Germinal center (tissue), 1 donor: ENCODE measurements at regions not wholly inside any gene's neighbourhood (a gene's known extent, or its start where the extent isn't known, plus 50 kb on each side); places are given as distances from the start of the nearest gene placed in this dataset.
"Not testable (repeated sequence)": the region's sequence is repeated elsewhere in the genome, so short reads cannot be mapped to it uniquely, and the experiment has no call there.

Experiments
- DNase-seq: peaks from one replicate; pipeline ENCODE4 v3.0.0; 2012; ENCODE audit warnings: mixed read lengths, low spot score

DNA sequence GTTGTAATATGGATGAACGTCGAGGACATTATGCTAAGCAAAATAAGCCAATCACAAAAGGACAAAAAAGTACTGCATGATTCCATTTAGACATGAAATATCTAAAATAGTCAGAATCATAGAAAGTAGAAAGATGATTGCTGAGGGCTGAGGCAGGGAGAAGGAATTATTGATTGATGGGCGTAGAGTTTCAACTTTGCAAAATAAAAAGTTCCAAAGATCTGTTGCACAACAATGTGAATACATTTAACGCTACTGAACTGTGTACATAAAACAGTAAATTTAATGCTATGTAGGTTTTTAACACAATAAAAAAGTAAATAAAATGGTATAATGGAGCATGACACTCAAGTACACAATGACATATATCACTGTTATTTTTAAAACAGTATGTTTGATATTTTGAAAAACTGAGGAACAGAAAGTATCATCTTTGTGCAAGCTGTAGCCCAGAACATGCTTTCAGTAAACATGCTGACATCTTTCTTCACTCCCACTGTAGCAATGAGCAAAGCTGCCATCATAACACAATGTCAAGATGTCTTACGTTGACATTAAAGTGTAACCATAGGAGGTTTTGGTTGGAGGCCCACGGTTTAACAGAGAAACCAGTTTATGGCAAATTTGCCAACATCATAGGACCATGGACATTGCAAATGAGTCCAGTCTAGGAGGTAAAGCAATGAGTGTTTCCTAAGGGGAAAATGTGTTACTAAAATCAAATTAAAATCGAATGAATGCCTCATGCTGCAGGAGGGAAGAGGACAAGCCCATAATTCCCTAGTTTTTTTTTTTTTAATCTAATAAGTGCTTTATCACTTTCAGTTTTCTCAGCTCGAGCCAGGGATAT, 125.8 kb upstream of the SGCD start:
- DNase-seq: no peak

- DNase-seq: no peak
Measured at GRCh38 chr5:156201788-156202403, 125.1 kb upstream of the SGCD start.

DNA sequence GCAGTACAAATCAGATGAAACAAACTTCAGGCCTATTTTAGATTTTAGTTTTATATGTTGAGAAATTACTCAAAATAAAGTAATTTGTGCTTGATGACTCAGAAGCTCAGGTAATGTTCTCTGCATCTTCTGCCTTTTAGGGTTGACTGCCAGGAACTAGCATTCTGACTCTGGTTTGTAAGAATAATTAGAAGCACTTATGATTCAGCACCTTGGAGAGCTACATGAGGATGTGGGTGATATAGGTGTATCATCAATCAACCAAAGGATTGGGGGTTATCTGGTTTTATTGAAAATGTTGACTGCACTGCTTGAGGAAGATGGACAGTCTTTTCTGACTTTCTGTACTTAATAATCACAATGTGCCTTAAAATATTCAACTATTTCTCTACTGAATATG, 118.7 kb upstream of the SGCD start:
- DNase-seq: no peak

DNA sequence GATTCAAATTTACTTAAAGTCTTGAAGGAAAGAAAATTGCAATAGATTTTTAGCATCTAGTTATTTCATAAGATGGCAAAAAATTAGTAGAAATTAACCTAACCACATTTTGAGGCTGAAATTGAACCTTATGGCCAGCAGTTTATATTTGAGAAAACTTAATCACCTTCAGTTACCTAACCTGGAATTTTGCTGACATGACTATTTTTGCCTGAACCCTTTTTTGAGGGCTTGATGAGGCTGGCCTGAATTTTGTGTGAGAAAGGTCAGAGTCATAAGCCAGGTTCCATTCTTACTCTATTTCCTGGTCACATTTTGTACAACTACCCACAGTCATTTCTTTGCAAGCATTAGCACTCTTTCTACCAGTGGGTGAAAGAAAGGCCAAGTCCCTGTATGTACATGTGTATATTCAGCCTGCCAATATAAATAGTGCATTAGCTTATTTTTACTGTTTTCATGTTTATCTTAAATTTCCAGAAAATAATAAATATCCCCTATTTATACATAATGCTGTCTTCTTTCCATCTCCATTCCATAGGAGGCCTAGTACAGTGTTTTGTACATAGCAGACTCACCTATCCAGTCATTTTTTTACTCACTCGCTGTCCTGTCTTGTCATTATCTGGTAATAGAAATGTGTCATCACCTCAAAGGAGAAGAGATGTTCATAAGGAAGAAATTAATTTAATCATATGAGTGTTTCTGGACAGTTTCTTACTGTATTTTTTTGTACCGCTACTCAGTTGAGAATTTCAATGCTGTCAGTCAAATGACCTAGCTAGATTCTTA, 108.4 kb upstream of the SGCD start:
- DNase-seq: no peak

GRCh38 chr5:156219483-156220005, 107.4 kb upstream of the SGCD start:
- no peak for DNase-seq

GRCh38 chr5:156221816-156222215, 105.1 kb upstream of the SGCD start:
- DNase-seq: no peak

- DNase-seq: no peak
Measured at GRCh38 chr5:156223547-156223946, 103.4 kb upstream of the SGCD start.

GRCh38 chr5:156226485-156226884, 100.5 kb upstream of the SGCD start:
- DNase-seq: not testable (repeated sequence)

DNA sequence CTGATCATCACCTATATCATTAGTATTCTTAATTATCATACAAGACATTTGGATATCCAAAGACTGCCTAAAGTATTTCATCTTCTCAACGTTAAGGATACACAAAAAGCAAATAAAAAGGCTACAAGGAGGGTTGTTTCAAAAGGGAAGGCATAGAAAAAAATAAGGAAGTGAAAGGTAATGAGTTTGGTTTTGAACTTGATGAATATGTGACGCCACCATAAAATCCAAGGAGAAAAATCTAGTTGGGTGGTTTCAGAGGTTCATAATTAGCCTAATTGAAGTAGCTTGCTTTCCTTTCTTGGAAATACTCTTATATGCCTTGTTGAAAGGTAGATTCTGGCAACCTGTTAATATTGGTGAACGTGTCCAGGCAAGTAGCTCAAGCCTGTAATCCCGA, 96.1 kb upstream of the SGCD start:
- no peak for DNase-seq

DNA sequence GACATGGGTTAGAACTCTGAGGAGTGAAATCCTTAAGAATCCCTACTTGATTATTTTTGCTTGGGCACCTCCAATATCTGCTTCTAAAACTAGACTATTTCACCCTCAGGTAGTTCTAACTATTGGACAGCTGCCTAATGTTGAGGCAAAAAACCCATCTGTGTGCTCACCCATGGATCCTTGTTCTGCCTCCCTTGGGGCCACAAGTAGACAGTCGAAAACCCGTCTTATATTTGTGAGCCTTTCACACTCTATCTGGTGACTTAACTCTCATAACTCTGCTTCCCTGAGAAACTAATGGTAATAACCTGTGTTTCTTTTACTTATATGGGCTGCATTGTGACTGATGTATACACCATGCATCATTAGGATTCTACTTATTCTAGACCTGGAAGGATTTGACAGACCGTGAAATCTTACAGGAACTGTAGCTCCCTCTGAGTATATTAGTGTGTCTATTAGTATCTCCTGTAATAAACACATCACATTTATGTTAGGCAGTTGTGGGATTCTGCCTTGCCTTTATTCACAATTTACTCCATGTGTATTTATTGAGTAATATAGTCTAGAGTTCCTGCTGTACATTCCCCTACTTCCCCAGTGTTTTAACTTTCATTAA, 94.6 kb upstream of the SGCD start:
- no peak for DNase-seq

GRCh38 chr5:156237361-156237760, 89.6 kb upstream of the SGCD start:
- no peak for DNase-seq

- no peak for DNase-seq
Measured at GRCh38 chr5:156239800-156240199, 87.2 kb upstream of the SGCD start.

DNA sequence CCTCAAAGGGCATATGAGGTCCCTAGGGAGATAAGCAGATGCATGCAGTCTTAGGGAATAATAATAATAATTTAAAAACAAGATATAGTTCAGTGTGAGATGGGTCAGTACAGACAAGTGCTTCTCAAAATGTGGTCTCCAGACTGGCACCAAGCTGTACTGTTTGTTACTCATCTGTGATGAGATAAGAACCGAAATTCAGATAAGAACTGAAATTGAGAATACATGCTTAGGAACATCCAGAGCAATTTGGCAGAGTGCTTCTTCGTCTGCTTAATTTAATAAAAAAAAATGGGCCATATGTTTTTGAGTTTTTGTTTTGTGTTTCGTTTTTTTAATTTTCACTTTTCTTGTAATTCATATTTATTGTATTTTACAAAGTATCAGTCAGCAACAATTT, 86.5 kb upstream of the SGCD start:
- DNase-seq: no peak

GRCh38 chr5:156241266-156241665, 85.7 kb upstream of the SGCD start:
- no peak for DNase-seq

- DNase-seq: no peak
Measured at GRCh38 chr5:156245895-156246294, 81.1 kb upstream of the SGCD start.

GRCh38 chr5:156251076-156251475, 75.9 kb upstream of the SGCD start:
- DNase-seq: no peak

GRCh38 chr5:156253130-156253529, 73.8 kb upstream of the SGCD start:
- no peak for DNase-seq

- DNase-seq: no peak
Measured at GRCh38 chr5:156254196-156254595, 72.8 kb upstream of the SGCD start.

GRCh38 chr5:156256642-156257041, 70.3 kb upstream of the SGCD start:
- DNase-seq: no peak

DNA sequence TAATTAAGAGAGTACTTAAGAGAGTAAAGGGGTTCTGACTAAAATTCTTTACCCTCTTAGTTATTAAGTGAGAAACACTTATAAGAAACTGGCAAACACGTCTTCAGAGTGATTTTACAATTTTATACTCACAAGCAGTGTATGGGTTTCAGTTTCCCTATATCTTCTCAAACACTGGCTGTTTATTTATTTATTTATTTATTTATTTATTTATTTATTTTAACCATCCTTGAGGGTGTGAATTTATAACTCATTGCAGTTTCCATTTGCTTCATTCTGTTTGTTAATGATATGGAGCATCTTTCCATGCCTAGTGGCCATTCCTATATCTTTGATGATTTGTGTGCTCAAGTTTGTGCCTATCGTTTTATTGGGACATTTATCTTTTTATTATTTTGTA, 68.0 kb upstream of the SGCD start:
- no peak for DNase-seq

DNA sequence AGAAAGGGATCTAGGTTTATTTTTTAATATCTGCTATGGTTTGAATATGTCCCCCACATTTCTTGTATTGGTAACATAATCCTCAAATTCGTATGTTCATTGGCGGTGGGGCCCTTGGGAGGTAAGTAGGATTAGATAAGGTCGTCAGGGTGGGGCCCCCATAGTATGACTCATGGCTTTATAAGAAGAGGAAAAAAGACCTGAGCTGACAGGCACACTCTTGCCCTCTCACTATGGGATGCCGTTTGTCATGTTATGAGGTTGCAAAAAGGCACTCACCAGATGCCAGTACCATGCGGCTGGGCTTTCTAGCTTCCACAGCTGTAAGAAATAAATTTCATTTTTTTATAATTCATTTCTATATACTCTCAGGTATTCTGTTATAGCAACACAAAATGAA, 67.3 kb upstream of the SGCD start:
- DNase-seq: no peak

DNA sequence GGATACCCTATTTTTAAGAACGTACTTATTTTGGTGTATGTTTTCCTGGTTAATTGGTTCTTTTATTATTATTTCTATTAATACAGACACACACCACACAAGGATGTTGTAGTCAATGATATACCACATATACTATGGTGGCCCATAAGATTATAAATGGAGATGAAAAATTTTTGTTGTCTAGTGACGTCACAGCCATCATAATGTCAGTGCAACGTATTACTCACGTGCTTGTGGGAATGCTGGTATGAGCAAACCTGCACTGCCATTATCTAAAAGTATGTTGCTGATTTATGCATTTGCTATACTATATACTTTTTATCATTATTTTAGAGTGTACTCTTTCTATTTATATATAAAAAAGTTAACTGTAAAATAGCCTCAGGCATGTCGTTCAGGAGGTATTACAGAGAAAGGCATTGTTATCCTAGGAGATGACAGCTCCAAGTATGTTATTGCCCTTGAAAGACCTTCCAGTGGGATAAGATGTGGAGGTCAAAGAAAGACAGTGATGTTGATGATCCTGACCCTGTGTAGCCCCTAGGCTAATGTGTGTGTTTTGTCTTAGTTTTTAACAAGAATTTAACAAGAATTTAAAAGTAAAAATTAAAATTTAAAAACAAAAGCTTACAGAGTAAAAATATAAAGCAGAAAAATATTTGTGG, 65.6 kb upstream of the SGCD start:
- DNase-seq: no peak
